OCI-M1 (cell line): ENCODE measurements at regions not wholly inside any gene's neighbourhood (a gene's known extent, or its start where the extent isn't known, plus 50 kb on each side); places are given as distances from the start of the nearest gene placed in this dataset.
"Not testable (repeated sequence)": the region's sequence is repeated elsewhere in the genome, so short reads cannot be mapped to it uniquely, and the experiment has no call there.

Experiments used
- DNase-seq: peaks from one replicate; lab custom pipeline; 2025; lab: John Stamatoyannopoulos, UW

- DNase-seq: not testable (repeated sequence)
Measured at GRCh38 chr9:94191706-94192105, 67.4 kb upstream of the ZNF169 start.

GRCh38 chr9:94198414-94198813 is 60.7 kb upstream of the ZNF169 start:
- DNase-seq: no peak

GRCh38 chr9:94199776-94200175 is 59.3 kb upstream of the ZNF169 start:
- no peak for DNase-seq

- DNase-seq: no peak
Measured at GRCh38 chr9:94204174-94204573, 54.9 kb upstream of the ZNF169 start.

- no peak for DNase-seq
Measured at GRCh38 chr9:94207781-94208180, 51.3 kb upstream of the ZNF169 start.
